G401.6 (cell line): ENCODE measurements at regions not wholly inside any gene's neighbourhood (a gene's known extent, or its start where the extent isn't known, plus 50 kb on each side); places are given as distances from the start of the nearest gene placed in this dataset.

Experiments used
- FAIRE-seq: peaks from 2 replicates; lab custom pipeline; 2012; peaks lifted over from hg19 to GRCh38; lab: Jason Lieb, UNC

- FAIRE-seq, result no peak
Observed at GRCh38 chr10:27451054-27451453, 53.0 kb upstream of the RAB18 start.

GRCh38 chr10:27450225-27450624 lies 53.9 kb upstream of the RAB18 start:
- FAIRE-seq, result no peak

- FAIRE-seq, result no peak
Observed at GRCh38 chr10:27449571-27449970, 54.5 kb upstream of the RAB18 start.

- no peak for FAIRE-seq
Observed at GRCh38 chr10:27448921-27449320, 55.2 kb upstream of the RAB18 start.

- FAIRE-seq, result no peak
Observed at GRCh38 chr10:27447540-27447939, 56.6 kb upstream of the RAB18 start.

- peak; percentile 89 for FAIRE-seq
Observed at GRCh38 chr10:27446091-27446918, 57.8 kb upstream of the RAB18 start.

- no peak for FAIRE-seq
Observed at GRCh38 chr10:27445070-27445469, 59.0 kb upstream of the RAB18 start.

GRCh38 chr10:27440478-27440877 lies 63.6 kb upstream of the RAB18 start:
- no peak for FAIRE-seq

GRCh38 chr10:27440021-27440420 lies 64.1 kb upstream of the RAB18 start:
- FAIRE-seq, result no peak

GRCh38 chr10:27439101-27439500 lies 65.0 kb upstream of the RAB18 start:
- no peak for FAIRE-seq

GRCh38 chr10:27437775-27438174 lies 66.3 kb upstream of the RAB18 start:
- FAIRE-seq, result peak; percentile 82

- FAIRE-seq, result no peak
Observed at GRCh38 chr10:27436710-27437109, 67.4 kb upstream of the RAB18 start.

- FAIRE-seq, result no peak
Observed at GRCh38 chr10:27433976-27434375, 70.1 kb upstream of the RAB18 start.

- FAIRE-seq, result no peak
Observed at GRCh38 chr10:27426948-27427467, 77.1 kb upstream of the RAB18 start.

GRCh38 chr10:27413831-27414348 lies 90.2 kb upstream of the RAB18 start:
- FAIRE-seq, result no peak

- no peak for FAIRE-seq
Observed at GRCh38 chr10:27413387-27413786, 90.7 kb upstream of the RAB18 start.

GRCh38 chr10:27410153-27410552 lies 94.0 kb upstream of the RAB18 start:
- FAIRE-seq, result no peak

- FAIRE-seq, result no peak
Observed at GRCh38 chr10:27407271-27407670, 96.8 kb upstream of the RAB18 start.

GRCh38 chr10:27399871-27400270 lies 104.2 kb upstream of the RAB18 start:
- no peak for FAIRE-seq

GRCh38 chr10:27393961-27394360 lies 110.1 kb upstream of the RAB18 start:
- no peak for FAIRE-seq

- FAIRE-seq, result no peak
Observed at GRCh38 chr10:27392606-27393005, 111.5 kb upstream of the RAB18 start.

- no peak for FAIRE-seq
Observed at GRCh38 chr10:27391916-27392315, 112.2 kb upstream of the RAB18 start.

- FAIRE-seq, result no peak
Observed at GRCh38 chr10:27391325-27391724, 112.8 kb upstream of the RAB18 start.

- FAIRE-seq, result no peak
Observed at GRCh38 chr10:27390681-27391080, 113.4 kb upstream of the RAB18 start.
